IPS DF 4.7 (cell line): ENCODE measurements at regions not wholly inside any gene's neighbourhood (a gene's known extent, or its start where the extent isn't known, plus 50 kb on each side); places are given as distances from the start of the nearest gene placed in this dataset.

ENCODE experiments used
- DNase-seq: peaks from one replicate; pipeline ENCODE4 v3.0.0-alpha.2; 2013; ENCODE audit warnings: low spot score; ENCODE audit errors: extremely low read depth

GRCh38 chr16:61596655-61597054, 439.6 kb downstream of the CDH8 start:
- no peak for DNase-seq

GRCh38 chr16:61595605-61596004, 440.6 kb downstream of the CDH8 start:
- no peak for DNase-seq

- DNase-seq: no peak
These were observed 445.7 kb downstream of the CDH8 start for GRCh38 chr16:61590577-61590976.

GRCh38 chr16:61587526-61587925, 448.7 kb downstream of the CDH8 start:
- no peak for DNase-seq

- no peak for DNase-seq
These were observed 454.7 kb downstream of the CDH8 start for GRCh38 chr16:61581417-61582046.

- no peak for DNase-seq
These were observed 455.7 kb downstream of the CDH8 start for GRCh38 chr16:61580579-61580978.

- DNase-seq: no peak
These were observed 457.0 kb downstream of the CDH8 start for GRCh38 chr16:61579195-61579594.

- no peak for DNase-seq
These were observed 459.8 kb downstream of the CDH8 start for GRCh38 chr16:61576476-61576875.

GRCh38 chr16:61575617-61576016, 460.6 kb downstream of the CDH8 start:
- DNase-seq: no peak

GRCh38 chr16:61569028-61569427, 467.2 kb downstream of the CDH8 start:
- no peak for DNase-seq

- DNase-seq: no peak
These were observed 471.5 kb downstream of the CDH8 start for GRCh38 chr16:61564716-61565115.

GRCh38 chr16:61555718-61556441, 480.4 kb downstream of the CDH8 start:
- DNase-seq: no peak

GRCh38 chr16:61549327-61549726, 486.9 kb downstream of the CDH8 start:
- no peak for DNase-seq

GRCh38 chr16:61547626-61548025, 488.6 kb downstream of the CDH8 start:
- DNase-seq: no peak

GRCh38 chr16:61544165-61544564, 492.1 kb downstream of the CDH8 start:
- DNase-seq: no peak

- no peak for DNase-seq
These were observed 496.0 kb downstream of the CDH8 start for GRCh38 chr16:61540216-61540615.

- no peak for DNase-seq
These were observed 505.5 kb downstream of the CDH8 start for GRCh38 chr16:61530697-61531096.

GRCh38 chr16:61500851-61501250, 535.4 kb downstream of the CDH8 start:
- no peak for DNase-seq

GRCh38 chr16:61480250-61480649, 556.0 kb downstream of the CDH8 start:
- DNase-seq: no peak

GRCh38 chr16:61471737-61472136, 564.5 kb downstream of the CDH8 start:
- no peak for DNase-seq

GRCh38 chr16:61471023-61471422, 565.2 kb downstream of the CDH8 start:
- no peak for DNase-seq

- no peak for DNase-seq
These were observed 571.0 kb downstream of the CDH8 start for GRCh38 chr16:61465285-61465684.

GRCh38 chr16:61460020-61460419, 576.2 kb downstream of the CDH8 start:
- DNase-seq: no peak
